ENCODE measurements at regions not wholly inside any gene's neighbourhood (a gene's known extent, or its start where the extent isn't known, plus 50 kb on each side); places are given as distances from the start of the nearest gene placed in this dataset.

GRCh38 chr2:180289627-180290026, 282.5 kb upstream of the CWC22 start:
- DNase-seq (no peak), ATAC-seq (no peak), FAIRE-seq (no peak)
- no peak overlapping the region for H3K27ac ChIP-seq
- TF ChIP-seq CTCF (IDR thresholded peaks at IDR 0.05) = no peak
- no peaks in the 10 kb centered on the region for H3K36me3 ChIP-seq
- no peaks in the 10 kb centered on the region for H3K9me3 ChIP-seq
- H3K4me3 ChIP-seq = no peak overlapping the region
- no peaks in the 10 kb centered on the region for H3K4me1 ChIP-seq
- no peaks in the 10 kb centered on the region for H3K27me3 ChIP-seq
- WGBS, 2 donors = 23 to 24% methylated on average over 4 of the region's 4 CpGs
- intact Hi-C loops (cut with DNase I) = no loop called here

GRCh38 chr2:180279581-180279980, 272.5 kb upstream of the CWC22 start:
- intact Hi-C loops (cut with DNase I) = no loop called here
- Histone ChIP-seq H3K4me1 (no peaks in the 10 kb centered on the region), H3K27me3 (no peaks in the 10 kb centered on the region), H3K36me3 (no peaks in the 10 kb centered on the region), H3K27ac (no peak overlapping the region), H3K4me3 (no peak overlapping the region), H3K9me3 (no peaks in the 10 kb centered on the region)
- FAIRE-seq (no peak), ATAC-seq (no peak), DNase-seq (no peak)
- no peak for TF ChIP-seq CTCF (IDR thresholded peaks at IDR 0.05)
- WGBS, 2 donors = 32 to 39% methylated on average over 1 of the region's 1 CpG

GRCh38 chr2:180276733-180277132, 269.6 kb upstream of the CWC22 start:
- 57 to 79% methylated on average over 2 of the region's 2 CpGs for WGBS, 2 donors
- no peaks in the 10 kb centered on the region for H3K9me3 ChIP-seq
- no peak for TF ChIP-seq CTCF (IDR thresholded peaks at IDR 0.05)
- DNase-seq (no peak), ATAC-seq (no peak), FAIRE-seq (no peak)
- H3K27ac ChIP-seq = no peak overlapping the region
- intact Hi-C loops (cut with DNase I) = no loop called here
- H3K27me3 ChIP-seq = no peaks in the 10 kb centered on the region
- H3K4me1 ChIP-seq = no peaks in the 10 kb centered on the region
- H3K4me3 ChIP-seq = no peak overlapping the region
- H3K36me3 ChIP-seq = no peaks in the 10 kb centered on the region

GRCh38 chr2:180268006-180268405, 260.9 kb upstream of the CWC22 start:
- no peaks in the 10 kb centered on the region for H3K4me1 ChIP-seq
- no peak for DNase-seq
- H3K27ac ChIP-seq = no peak overlapping the region
- no peak for TF ChIP-seq CTCF (IDR thresholded peaks at IDR 0.05)
- H3K36me3 ChIP-seq = no peaks in the 10 kb centered on the region
- 76 to 86% methylated on average over 3 of the region's 3 CpGs for WGBS, 2 donors
- H3K9me3 ChIP-seq = no peaks in the 10 kb centered on the region
- FAIRE-seq = no peak
- no peaks in the 10 kb centered on the region for H3K27me3 ChIP-seq
- no peak overlapping the region for H3K4me3 ChIP-seq
- intact Hi-C loops (cut with DNase I) = no loop called here
- no peak for ATAC-seq

- intact Hi-C loops (cut with DNase I) = no loop called here
- H3K27me3 ChIP-seq = no peaks in the 10 kb centered on the region
- FAIRE-seq = no peak
- TF ChIP-seq CTCF (IDR thresholded peaks at IDR 0.05) = no peak
- ATAC-seq = no peak
- 89 to 100% methylated on average over 1 of the region's 1 CpG for WGBS, 2 donors
- H3K9me3 ChIP-seq = no peaks in the 10 kb centered on the region
- H3K27ac ChIP-seq = no peak overlapping the region
- no peak for DNase-seq
- H3K36me3 ChIP-seq = no peaks in the 10 kb centered on the region
- no peak overlapping the region for H3K4me3 ChIP-seq
- no peaks in the 10 kb centered on the region for H3K4me1 ChIP-seq
These were observed 254.9 kb upstream of the CWC22 start for GRCh38 chr2:180261976-180262375.
